IMR-90 (cell line): ENCODE measurements at regions not wholly inside any gene's neighbourhood (a gene's known extent, or its start where the extent isn't known, plus 50 kb on each side); places are given as distances from the start of the nearest gene placed in this dataset.

Experiments
- ATAC-seq: fragments of 200-7000 bp; cut with Tn5 transposase; 2 replicates; pipeline ENCODE4 v1.9.1; 2020; ENCODE audit warnings: low read depth, mild to moderate bottlenecking, moderate library complexity
- BruUV-seq: library from RNA; stranded (reverse); fragments of 400-500 nt; replicated peaks from 2 replicates; lab custom pipeline; 2021; lab: Mats Ljungman, UMichigan
- CTCF ChIA-PET: fragments of 300-600 bp; formaldehyde crosslinking; extraction: SDS; loops from one replicate; lab custom pipeline; 2021; ENCODE audit warnings: antibody characterized with exemption; lab: Yijun Ruan, JAX
- POLR2A ChIA-PET: fragments of 300-600 bp; sonication (Branson Sonifier 250); formaldehyde crosslinking; loops from one replicate; lab custom pipeline; 2022; ENCODE audit warnings: antibody characterized with exemption; ENCODE audit not compliant: unreplicated experiment; lab: Charles Lee
- DNase-seq: peaks from one replicate; pipeline ENCODE4 v3.0.0; 2013
- H2AFZ ChIP-seq: replicated peaks from 2 replicates; pipeline ENCODE3; 2013; ENCODE audit warnings: low read length, mild to moderate bottlenecking; ENCODE audit not compliant: poor library complexity
- H2AK5ac ChIP-seq: 2 replicates; pipeline ENCODE4 v1.6.1; 2013; ENCODE audit warnings: low read depth, low read length, inconsistent platforms
- H2AK9ac ChIP-seq: replicated peaks from 2 replicates; pipeline ENCODE3; 2013; ENCODE audit warnings: mild to moderate bottlenecking, low read depth, low read length, moderate library complexity; ENCODE audit not compliant: poor library complexity
- H2BK120ac ChIP-seq: 2 replicates; pipeline ENCODE4 v1.6.1; 2013; ENCODE audit warnings: low read depth, low read length, inconsistent platforms
- H2BK15ac ChIP-seq: 3 replicates; pipeline ENCODE4 v1.6.1; 2013; ENCODE audit warnings: low read depth, low read length, inconsistent platforms
- H2BK20ac ChIP-seq: 2 replicates; pipeline ENCODE4 v1.6.1; 2013; ENCODE audit warnings: low read depth, mild to moderate bottlenecking, inconsistent platforms, low read length, moderate library complexity
- H2BK5ac ChIP-seq: 2 replicates; pipeline ENCODE4 v1.6.1; 2013; ENCODE audit warnings: mild to moderate bottlenecking, low read depth, low read length, inconsistent platforms; ENCODE audit not compliant: poor library complexity, severe bottlenecking
- H3K14ac ChIP-seq: replicated peaks from 2 replicates; pipeline ENCODE4 v1.6.1; 2013; ENCODE audit warnings: low read depth, low read length, inconsistent platforms
- H3K18ac ChIP-seq: 2 replicates; pipeline ENCODE4 v1.6.1; 2013; ENCODE audit warnings: low read depth, low read length, control low read depth
- H3K23ac ChIP-seq: 2 replicates; pipeline ENCODE4 v1.6.1; 2013; ENCODE audit warnings: low read depth, low read length, inconsistent platforms
- H3K27ac ChIP-seq: 2 replicates; pipeline ENCODE4 v1.5.1; 2013; ENCODE audit warnings: mild to moderate bottlenecking, control low read depth, low read length; ENCODE audit not compliant: insufficient read depth
- H3K27me3 ChIP-seq: 2 replicates; pipeline ENCODE4 v1.6.1; 2013; ENCODE audit warnings: low read length; ENCODE audit not compliant: control insufficient read depth, insufficient read depth
- H3K36me3 ChIP-seq: 2 replicates; pipeline ENCODE4 v1.6.1; 2013; ENCODE audit warnings: low read length, mixed read lengths; ENCODE audit not compliant: control insufficient read depth, insufficient read depth
- H3K4ac ChIP-seq: 2 replicates; pipeline ENCODE4 v1.6.1; 2013; ENCODE audit warnings: low read depth, low read length, inconsistent platforms
- H3K4me1 ChIP-seq: 2 replicates; pipeline ENCODE4 v1.6.1; 2013; ENCODE audit warnings: low read length, mixed read lengths; ENCODE audit not compliant: control insufficient read depth, insufficient read depth
- H3K4me2 ChIP-seq: 2 replicates; pipeline ENCODE4 v1.6.1; 2013; ENCODE audit warnings: low read depth, mild to moderate bottlenecking, control low read depth, low read length, moderate library complexity
- H3K4me3 ChIP-seq: 2 replicates; pipeline ENCODE4 v1.5.1; 2013; ENCODE audit warnings: low read depth, mild to moderate bottlenecking, control low read depth, low read length, moderate library complexity; ENCODE audit not compliant: insufficient read depth
- H3K56ac ChIP-seq: 2 replicates; pipeline ENCODE4 v1.6.1; 2013; ENCODE audit warnings: low read length, inconsistent platforms; ENCODE audit not compliant: insufficient read depth; ENCODE audit errors: extremely low read depth
- H3K79me1 ChIP-seq, 2 experiments: 2 replicates each; pipeline ENCODE4 v1.6.1; 2013; ENCODE audit warnings: low read length in 2 of 2, inconsistent platforms in 1 of 2, low read depth in 1 of 2
- H3K9ac ChIP-seq: 2 replicates; pipeline ENCODE4 v1.6.1; 2013; ENCODE audit warnings: low read depth, low read length, control low read depth
- H3K9me1 ChIP-seq: 2 replicates; pipeline ENCODE4 v1.6.1; 2013; ENCODE audit warnings: low read length, inconsistent platforms; ENCODE audit not compliant: insufficient read depth
- H3K9me3 ChIP-seq: 2 replicates; pipeline ENCODE4 v1.6.1; 2013; ENCODE audit warnings: low read length; ENCODE audit not compliant: control insufficient read depth, insufficient read depth
- H4K20me1 ChIP-seq: 2 replicates; pipeline ENCODE4 v1.6.1; 2013; ENCODE audit warnings: low read length, inconsistent platforms; ENCODE audit not compliant: insufficient read depth
- H4K5ac ChIP-seq: 2 replicates; pipeline ENCODE4 v1.6.1; 2013; ENCODE audit warnings: mild to moderate bottlenecking, low read depth, low read length, control low read depth
- H4K8ac ChIP-seq, 2 experiments: 2 replicates each; pipeline ENCODE4 v1.6.1; 2013; ENCODE audit warnings: low read depth in 2 of 2, low read length in 2 of 2, control low read depth in 1 of 2, inconsistent platforms in 1 of 2
- H4K91ac ChIP-seq: 2 replicates; pipeline ENCODE4 v1.6.1; 2013; ENCODE audit warnings: low read depth, low read length, inconsistent platforms; ENCODE audit not compliant: insufficient read depth
- BHLHE40 ChIP-seq: fragments of 150-350 bp; IDR thresholded peaks from 2 replicates; pipeline ENCODE4 v1.6.1; 2016; ENCODE audit warnings: mild to moderate bottlenecking, low read depth, low read length
- CEBPB ChIP-seq: IDR thresholded peaks from 2 replicates; pipeline ENCODE4 v1.6.1; 2012; ENCODE audit warnings: low read depth, low read length, improper control_type of control experiment
- CHD1 ChIP-seq: IDR thresholded peaks from 2 replicates; pipeline ENCODE4 v1.6.1; 2012; ENCODE audit warnings: low read depth, low read length, improper control_type of control experiment
- CTCF ChIP-seq: conservative IDR thresholded peaks from 2 replicates; pipeline ENCODE4 v1.5.1; 2012; ENCODE audit warnings: mild to moderate bottlenecking, low read depth, low read length, improper control_type of control experiment
- FOS ChIP-seq: fragments of 150-350 bp; IDR thresholded peaks from 2 replicates; pipeline ENCODE4 v1.6.1; 2016; ENCODE audit warnings: low read depth, low read length
- MAFK ChIP-seq: IDR thresholded peaks from 2 replicates; pipeline ENCODE4 v1.6.1; 2012; ENCODE audit warnings: low read depth, low read length, improper control_type of control experiment
- MAZ ChIP-seq: IDR thresholded peaks from 2 replicates; pipeline ENCODE4 v1.6.1; 2012; ENCODE audit warnings: low read depth, mild to moderate bottlenecking, low read length, improper control_type of control experiment, moderate library complexity, borderline replicate concordance
- MXI1 ChIP-seq: IDR thresholded peaks from 2 replicates; pipeline ENCODE4 v1.6.1; 2012; ENCODE audit warnings: low read depth, mild to moderate bottlenecking, low read length, moderate library complexity, borderline replicate concordance
- NFE2L2 ChIP-seq: fragments of 150-350 bp; IDR thresholded peaks from 2 replicates; pipeline ENCODE4 v1.6.1; 2016; ENCODE audit warnings: low read depth, mild to moderate bottlenecking, low read length
- POLR2A ChIP-seq: IDR thresholded peaks from 2 replicates; pipeline ENCODE4 v1.6.1; 2012; ENCODE audit warnings: mild to moderate bottlenecking, low read depth, low read length
- RAD21 ChIP-seq: IDR thresholded peaks from 2 replicates; pipeline ENCODE4 v1.6.1; 2012; ENCODE audit warnings: low read length, improper control_type of control experiment
- RCOR1 ChIP-seq: IDR thresholded peaks from 2 replicates; pipeline ENCODE4 v1.6.1; 2012; ENCODE audit warnings: mild to moderate bottlenecking, low read length, improper control_type of control experiment; ENCODE audit not compliant: insufficient replicate concordance
- RFX5 ChIP-seq: IDR thresholded peaks from 2 replicates; pipeline ENCODE4 v1.8.0; 2012; ENCODE audit warnings: low read depth, mild to moderate bottlenecking, low read length, moderate library complexity
- SMC3 ChIP-seq: fragments of 150-350 bp; IDR thresholded peaks from 2 replicates; pipeline ENCODE4 v1.6.1; 2016; ENCODE audit warnings: low read depth, mild to moderate bottlenecking, antibody characterized with exemption, low read length, moderate library complexity
- WGBS, 2 experiments: methylation state at CpG; one replicate each; pipeline versions ENCODE4 v1.1.5 to v1.1.7; 2013; ENCODE audit warnings: missing lambda C conversion rate in 2 of 2; ENCODE audit not compliant: insufficient read length in 1 of 2; ENCODE audit errors: extremely low coverage in 2 of 2; 5-methylcytosine and 5-hydroxymethylcytosine counted together
- dilution Hi-C: fragments of 300-500 bp; cut with HindIII; formaldehyde crosslinking; loops from one replicate; pipeline ENCODE4 v1.14.3; 2018; ENCODE audit warnings: low sequenced_read_pairs; ENCODE audit not compliant: unreplicated experiment
- in situ Hi-C: fragments of 300-500 bp; cut with MboI; formaldehyde crosslinking; loops from 3 replicates; pipeline ENCODE4 v1.14.3; 2019; ENCODE audit warnings: low sequenced_read_pairs, inconsistent platforms, mixed read lengths
- intact Hi-C: fragments of 100-400 bp; cut with micrococcal nuclease; formaldehyde crosslinking; loops from 2 replicates; pipeline ENCODE4 v1.10.0; 2022
- TF ChIP-seq, protein P1 (sequence below): fragments of 150-350 bp; IDR thresholded peaks from 2 replicates; pipeline ENCODE4 v1.6.1; 2016; ENCODE audit warnings: low read depth, mild to moderate bottlenecking, low read length, moderate library complexity, borderline replicate concordance
- TF ChIP-seq, protein P2 (sequence below): fragments of 150-350 bp; IDR thresholded peaks from 2 replicates; pipeline ENCODE4 v1.6.1; 2017; ENCODE audit warnings: mild to moderate bottlenecking, antibody characterized with exemption, low read length, low read depth

DNA sequence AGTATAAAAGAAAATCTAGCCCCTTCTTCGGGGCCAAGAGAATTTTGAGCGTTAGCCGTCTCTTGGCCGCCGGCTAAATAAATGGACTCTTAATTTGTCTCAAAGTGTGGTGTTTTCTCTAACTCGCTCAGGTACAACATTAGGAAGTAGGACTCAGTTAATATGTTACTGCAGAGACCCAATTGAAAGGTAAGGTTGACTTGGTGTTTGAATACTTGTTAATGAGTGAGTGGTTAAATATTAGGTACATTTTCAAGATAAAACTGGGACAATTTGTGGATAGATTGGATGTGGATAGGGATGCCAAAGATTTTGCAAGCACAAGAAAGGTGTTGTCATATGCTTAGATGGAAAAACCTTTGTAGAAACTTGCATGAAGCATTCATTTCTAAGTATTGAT is 1177.3 kb upstream of the CDH18 start:
- Histone ChIP-seq H3K9ac (no peak overlapping the region), H4K5ac (no peak overlapping the region), H3K18ac (no peak overlapping the region), H3K27me3 (no peaks in the 10 kb centered on the region), H2AK9ac (no peak overlapping the region), H2BK120ac (no peak overlapping the region), H2BK15ac (no peak overlapping the region), H2BK20ac (no peak overlapping the region), H3K9me1 (no peaks in the 10 kb centered on the region), H2BK5ac (no peak overlapping the region), H3K56ac (no peak overlapping the region), H3K4me2 (no peak overlapping the region), H3K4me1 (no peaks in the 10 kb centered on the region), H4K8ac (no peak overlapping the region), H2AFZ (no peak overlapping the region), H3K79me1 (no peaks in the 10 kb centered on the region), H4K20me1 (no peaks in the 10 kb centered on the region), H2AK5ac (no peak overlapping the region), H3K4ac (no peak overlapping the region), H3K14ac (no peak overlapping the region), H3K9me3 (no peaks in the 10 kb centered on the region; the same call in 1 of the 2 replicates), H3K36me3 (no peaks in the 10 kb centered on the region), H3K27ac (no peak overlapping the region), H3K4me3 (no peak overlapping the region), H4K91ac (no peak overlapping the region), H3K23ac (no peak overlapping the region)
- no TSS peak for BruUV-seq
- ATAC-seq (no peak), DNase-seq (no peak)
- no peak for TF ChIP-seq CTCF
- no peak for TF ChIP-seq MAFK
- no peak for TF ChIP-seq SMC3
- no peak for TF ChIP-seq RFX5
- no peak for TF ChIP-seq FOS
- TF ChIP-seq MAZ, result no peak
- TF ChIP-seq CHD1, result no peak
- no peak for TF ChIP-seq NFE2L2
- TF ChIP-seq, protein P1, sequence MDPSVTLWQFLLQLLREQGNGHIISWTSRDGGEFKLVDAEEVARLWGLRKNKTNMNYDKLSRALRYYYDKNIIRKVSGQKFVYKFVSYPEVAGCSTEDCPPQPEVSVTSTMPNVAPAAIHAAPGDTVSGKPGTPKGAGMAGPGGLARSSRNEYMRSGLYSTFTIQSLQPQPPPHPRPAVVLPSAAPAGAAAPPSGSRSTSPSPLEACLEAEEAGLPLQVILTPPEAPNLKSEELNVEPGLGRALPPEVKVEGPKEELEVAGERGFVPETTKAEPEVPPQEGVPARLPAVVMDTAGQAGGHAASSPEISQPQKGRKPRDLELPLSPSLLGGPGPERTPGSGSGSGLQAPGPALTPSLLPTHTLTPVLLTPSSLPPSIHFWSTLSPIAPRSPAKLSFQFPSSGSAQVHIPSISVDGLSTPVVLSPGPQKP, result no peak
- no peak for TF ChIP-seq POLR2A
- TF ChIP-seq, protein P2, sequence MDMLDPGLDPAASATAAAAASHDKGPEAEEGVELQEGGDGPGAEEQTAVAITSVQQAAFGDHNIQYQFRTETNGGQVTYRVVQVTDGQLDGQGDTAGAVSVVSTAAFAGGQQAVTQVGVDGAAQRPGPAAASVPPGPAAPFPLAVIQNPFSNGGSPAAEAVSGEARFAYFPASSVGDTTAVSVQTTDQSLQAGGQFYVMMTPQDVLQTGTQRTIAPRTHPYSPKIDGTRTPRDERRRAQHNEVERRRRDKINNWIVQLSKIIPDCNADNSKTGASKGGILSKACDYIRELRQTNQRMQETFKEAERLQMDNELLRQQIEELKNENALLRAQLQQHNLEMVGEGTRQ, result no peak
- no peak for TF ChIP-seq RAD21
- no peak for TF ChIP-seq CEBPB
- no peak for TF ChIP-seq RCOR1
- TF ChIP-seq BHLHE40, result no peak
- TF ChIP-seq MXI1, result no peak
- CTCF ChIA-PET, result no interaction called here
- WGBS, 2 experiments, result no CpG with 5 or more reads among the region's 6 CpGs
- dilution Hi-C loops (no loop called here), in situ Hi-C loops (no loop called here), intact Hi-C loops (no loop called here)
- POLR2A ChIA-PET, result no interaction called here
